HG02678 (cell line): ENCODE measurements at regions not wholly inside any gene's neighbourhood (a gene's known extent, or its start where the extent isn't known, plus 50 kb on each side); places are given as distances from the start of the nearest gene placed in this dataset.

Source experiments
- ATAC-seq: cut with Tn5 transposase; IDR thresholded peaks from one replicate; pipeline ENCODE4 v1.9.1; 2021; ENCODE audit warnings: mild to moderate bottlenecking, moderate library complexity; ENCODE audit not compliant: unreplicated experiment

DNA sequence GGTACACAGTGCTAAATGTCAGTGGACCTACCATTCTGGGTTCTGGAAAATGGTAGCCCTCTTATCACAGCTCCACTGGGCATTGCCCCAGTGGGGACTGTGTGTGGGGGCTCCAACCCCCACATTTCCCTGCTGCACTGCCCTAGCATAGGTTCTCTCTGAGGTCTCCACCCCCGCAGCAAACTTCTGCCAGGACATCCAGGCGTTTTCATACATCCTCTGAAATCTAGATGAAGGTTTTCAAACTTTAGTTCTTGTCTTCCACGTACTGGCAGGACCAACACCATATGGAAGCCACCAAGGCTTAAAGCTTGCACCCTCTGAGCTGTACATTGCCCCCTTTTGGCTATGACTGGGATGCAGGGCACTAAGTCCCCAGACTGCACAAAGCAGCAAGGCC, 788.2 kb upstream of the ALCAM start:
- no peak for ATAC-seq

GRCh38 chr3:104582092-104582491, 784.6 kb upstream of the ALCAM start:
- no peak for ATAC-seq

DNA sequence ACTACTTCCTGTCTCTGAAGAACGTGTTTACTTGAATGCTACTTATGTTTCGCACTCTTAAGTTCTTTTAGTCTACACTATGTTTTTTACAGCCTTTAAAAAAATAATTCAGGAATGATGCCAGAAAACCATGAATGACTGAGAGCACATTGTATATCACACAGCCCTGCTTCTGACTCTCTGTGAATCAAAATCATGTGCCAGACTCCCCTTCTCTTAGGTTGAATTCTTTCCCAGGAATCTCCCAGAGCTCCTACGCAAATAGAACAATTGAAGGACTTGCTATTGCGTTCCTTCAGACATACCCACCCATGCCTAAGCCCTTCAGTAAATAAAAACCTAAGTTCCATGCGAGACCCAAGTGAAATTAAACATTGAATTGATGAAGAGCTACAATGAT, 782.0 kb upstream of the ALCAM start:
- no peak for ATAC-seq

DNA sequence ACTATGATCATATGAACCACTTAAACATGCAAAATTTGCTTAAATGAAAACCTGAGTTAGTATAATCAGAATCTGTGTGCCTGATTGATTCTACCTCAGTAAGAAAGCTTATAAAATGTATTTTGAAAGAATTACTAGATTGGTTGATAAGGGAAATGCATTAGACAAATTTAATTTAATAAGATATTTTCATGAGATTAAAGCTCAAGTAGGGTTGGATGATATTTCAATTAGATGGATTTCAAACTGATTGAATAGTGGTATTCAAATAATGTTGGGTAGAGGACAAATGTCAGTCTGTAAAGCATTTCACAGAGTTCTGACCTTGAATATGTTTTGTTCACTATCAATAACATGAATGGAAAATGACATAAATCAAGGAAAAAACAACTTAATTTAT, 780.4 kb upstream of the ALCAM start:
- ATAC-seq = no peak

- no peak for ATAC-seq
Observed at GRCh38 chr3:104588442-104588841, 778.3 kb upstream of the ALCAM start.

GRCh38 chr3:104591776-104592175, 774.9 kb upstream of the ALCAM start:
- ATAC-seq = no peak

DNA sequence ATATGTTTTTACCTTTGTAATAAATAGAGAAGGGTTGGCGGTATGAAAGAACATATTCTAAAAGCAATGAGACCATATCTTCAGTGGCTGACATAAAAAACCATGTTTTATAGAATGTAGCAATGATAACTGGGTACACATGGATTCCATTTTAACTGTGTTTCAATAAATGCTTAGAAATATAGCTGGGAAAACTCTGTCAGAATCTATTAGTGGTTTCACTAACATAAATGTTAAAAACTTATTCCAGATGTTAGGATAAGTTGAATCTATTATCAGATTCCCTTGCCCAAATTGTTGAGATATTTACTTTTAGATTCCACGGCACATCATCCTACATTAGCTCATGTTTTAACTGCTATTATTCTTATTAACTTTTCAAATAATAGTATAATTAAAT, 772.2 kb upstream of the ALCAM start:
- ATAC-seq = no peak

DNA sequence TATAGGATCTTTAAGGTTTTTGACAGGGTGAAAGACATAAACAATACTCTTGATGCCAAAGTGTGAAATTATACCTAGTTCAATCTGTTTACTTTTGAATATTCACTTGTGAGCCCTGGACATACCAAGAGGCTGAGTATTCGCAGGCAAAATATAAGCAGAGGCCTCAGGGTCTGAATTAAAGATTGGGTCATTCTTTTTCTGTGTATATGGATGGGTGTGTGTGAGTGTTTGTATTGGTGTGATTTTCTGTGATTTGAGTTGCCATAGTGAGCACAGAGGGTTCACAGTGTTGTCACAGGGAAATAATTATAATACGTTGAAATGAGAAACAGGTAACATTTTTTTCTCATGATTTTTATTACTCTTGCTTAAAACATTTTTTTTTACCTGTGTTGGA, 770.7 kb upstream of the ALCAM start:
- no peak for ATAC-seq

DNA sequence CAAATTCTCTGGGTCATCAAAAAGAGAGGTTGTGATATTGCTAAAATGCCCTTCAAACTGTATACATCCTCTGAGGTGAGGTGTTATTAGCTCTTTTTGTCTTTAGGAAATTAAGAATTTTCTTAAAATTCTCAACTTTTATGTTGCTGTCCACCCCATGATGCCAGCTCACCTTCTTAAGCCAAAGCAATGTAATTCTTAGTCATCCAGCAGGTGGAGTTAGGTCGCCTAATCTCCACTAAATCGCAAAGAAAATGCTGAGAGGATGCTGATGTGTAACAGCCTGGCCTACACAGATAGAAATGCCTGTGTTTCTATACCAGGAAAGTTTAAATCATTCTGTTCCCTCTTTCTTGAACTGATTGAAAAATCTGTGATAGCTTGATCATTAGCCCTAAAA, 770.2 kb upstream of the ALCAM start:
- peak; percentile 92 for ATAC-seq

DNA sequence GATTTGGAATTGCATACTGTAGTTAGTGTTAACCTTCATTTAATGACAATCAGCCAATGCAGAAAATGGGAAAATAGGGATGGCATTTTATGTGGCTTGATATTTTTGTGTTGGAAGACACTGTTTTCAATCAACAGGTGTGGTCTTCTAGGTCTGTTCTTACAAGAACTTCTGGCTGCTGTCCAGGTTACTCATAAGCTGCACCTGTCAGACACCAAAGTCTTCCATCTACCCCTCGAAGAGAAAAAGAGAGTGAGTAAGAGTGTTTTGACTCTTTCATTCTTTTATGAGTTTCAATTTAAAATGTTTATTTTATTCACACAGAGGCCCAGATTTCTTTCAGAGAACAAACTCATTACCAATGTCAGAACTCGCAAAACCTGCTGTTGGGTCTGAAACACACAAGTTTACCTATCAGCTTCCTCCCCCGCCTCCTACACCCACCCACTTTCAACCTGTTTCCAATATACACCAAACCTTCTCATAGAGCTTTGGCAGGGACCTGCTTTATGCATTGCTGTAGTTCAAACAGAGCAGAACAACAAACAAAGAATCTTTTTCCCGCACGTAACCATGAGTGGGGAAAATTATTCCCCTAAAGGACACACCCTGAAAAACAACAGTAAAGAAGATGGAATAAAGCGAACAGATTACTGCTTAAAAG, 767.7 kb upstream of the ALCAM start:
- ATAC-seq = no peak

DNA sequence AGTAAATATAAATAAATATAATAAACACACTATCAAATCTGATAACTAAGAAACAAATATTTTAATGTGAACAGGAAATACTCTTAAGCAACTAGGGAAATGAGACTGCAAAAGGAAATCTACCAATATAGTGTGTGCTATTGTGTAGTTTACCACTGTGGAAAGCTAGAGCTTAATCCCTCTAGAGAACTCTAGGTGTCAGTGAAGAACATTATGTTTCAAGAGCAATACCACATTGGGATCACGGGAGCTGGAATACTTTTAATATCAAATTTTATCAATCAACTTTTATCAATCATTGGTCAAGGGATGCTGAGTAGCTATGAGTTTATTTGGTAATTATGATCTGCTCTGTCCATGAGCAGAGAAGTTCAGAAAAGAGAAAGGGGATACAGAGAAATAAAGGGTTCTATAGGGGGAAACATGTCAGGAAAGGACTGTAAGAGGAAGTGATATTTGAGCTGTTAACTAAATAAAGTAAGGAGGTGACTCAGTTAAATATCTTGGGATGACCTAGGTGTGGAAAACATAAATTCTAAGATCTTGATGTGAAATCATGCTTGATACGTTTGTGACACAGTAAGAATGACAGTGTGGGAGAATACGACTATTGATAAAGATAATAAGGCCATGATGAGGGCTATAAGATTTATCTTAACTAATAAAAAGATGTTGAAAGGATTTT, 762.2 kb upstream of the ALCAM start:
- no peak for ATAC-seq

DNA sequence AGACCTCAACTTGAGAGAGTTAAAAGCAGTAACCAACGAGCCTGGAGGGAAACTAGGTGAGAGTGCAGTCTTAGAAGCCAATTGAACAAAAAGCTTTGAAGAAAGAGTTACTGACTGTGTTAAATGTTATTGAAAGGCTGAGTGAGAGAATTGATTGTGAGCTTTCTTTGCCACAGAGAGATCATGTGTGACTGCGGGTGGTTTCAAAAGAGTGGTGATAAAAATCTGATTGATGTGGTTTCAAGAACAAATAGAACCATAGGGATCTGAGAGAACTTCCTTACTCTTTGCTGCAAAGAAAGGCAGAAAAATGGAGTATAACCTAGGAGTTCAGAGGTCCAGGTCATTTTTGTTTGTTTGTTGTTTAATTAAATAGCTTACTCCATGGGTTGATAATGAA, 759.9 kb upstream of the ALCAM start:
- ATAC-seq = no peak

GRCh38 chr3:104610730-104611652, 755.7 kb upstream of the ALCAM start:
- no peak for ATAC-seq

DNA sequence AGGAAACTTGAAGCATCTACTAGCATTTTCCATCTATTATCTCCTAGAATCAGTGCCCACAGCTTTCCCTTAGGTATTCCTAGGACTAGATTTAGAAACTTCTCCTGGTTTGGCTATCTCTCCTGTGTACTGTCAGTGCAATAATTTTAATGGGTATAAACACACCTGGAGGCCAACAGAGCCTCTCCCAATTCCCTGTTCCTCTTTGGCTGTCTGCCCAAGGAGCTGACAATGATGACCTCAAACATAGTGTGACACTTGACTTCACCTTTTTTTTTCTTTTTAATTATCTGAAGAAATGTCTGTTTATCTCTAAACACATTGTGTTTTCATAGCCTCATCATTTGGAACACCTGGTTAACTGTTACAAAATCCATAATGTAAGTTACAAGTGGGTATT, 754.5 kb upstream of the ALCAM start:
- no peak for ATAC-seq

GRCh38 chr3:104614564-104614963, 752.1 kb upstream of the ALCAM start:
- ATAC-seq = no peak

DNA sequence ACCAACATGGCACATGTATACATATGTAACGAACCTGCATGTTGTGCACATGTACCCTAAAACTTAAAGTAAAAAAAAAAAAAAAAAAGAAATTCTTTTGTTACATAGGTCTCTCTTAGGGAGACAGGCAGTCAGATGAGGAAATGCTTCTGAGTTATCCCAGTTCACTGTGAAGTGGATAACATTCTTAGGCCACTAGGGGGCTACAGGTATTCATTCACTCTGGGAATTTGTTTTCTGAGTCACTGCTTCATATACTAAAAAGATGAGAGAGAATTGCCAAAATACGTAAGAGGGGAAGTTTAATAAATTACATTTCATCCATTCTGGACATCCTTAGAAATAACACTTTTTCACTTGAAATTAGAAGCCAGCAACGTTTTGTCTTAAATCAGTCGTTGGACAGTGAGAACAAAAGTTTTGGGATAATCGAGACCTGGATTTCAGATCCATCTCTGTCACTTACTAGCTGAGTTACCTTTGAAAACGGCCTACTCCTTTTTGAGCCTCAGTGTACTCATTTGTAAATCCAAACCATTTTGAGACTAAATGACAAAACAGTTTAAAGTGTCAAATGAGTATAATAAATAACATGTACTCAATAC, 738.4 kb upstream of the ALCAM start:
- ATAC-seq = peak; percentile 78

GRCh38 chr3:104629038-104629437, 737.7 kb upstream of the ALCAM start:
- ATAC-seq = no peak

DNA sequence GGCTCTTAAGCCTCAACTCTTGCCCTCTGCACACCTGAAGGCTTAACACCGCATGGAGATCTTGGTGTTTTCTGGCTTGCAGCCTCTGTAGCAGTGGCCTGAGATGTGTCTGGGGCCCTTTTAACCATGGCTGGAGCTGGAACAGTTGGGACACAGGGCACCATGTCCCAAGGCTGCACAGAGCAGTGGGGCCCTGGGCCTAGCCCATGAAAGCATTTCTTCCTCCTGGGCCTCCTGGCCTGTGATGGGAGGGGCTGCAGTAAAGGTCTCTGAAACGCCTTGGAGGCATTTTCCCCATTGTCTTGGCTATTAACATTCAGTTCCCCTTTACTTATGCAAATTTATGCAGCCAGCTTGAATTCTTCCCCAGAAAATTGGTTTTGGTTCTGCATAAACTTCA, 735.5 kb upstream of the ALCAM start:
- no peak for ATAC-seq

GRCh38 chr3:104632521-104632920, 734.2 kb upstream of the ALCAM start:
- ATAC-seq = no peak

DNA sequence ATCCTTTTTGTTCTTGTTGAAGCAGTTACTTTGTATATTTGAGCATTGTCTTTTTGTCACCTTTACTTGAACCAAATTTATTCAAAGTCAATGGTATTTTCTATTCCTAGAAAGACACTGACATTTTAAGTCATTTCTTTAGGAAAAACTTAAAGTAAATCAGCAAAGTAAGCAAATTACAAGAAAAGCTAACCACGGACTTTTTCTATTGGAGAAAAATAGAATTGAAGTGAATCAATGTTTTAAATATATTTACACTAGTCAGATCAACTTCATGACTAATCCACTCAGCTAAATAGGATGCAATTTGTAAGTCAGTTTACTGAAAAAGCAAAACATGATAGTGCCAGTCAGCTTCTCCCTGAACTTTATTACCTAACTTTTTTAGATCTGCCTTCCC, 733.8 kb upstream of the ALCAM start:
- no peak for ATAC-seq

GRCh38 chr3:104635872-104636580, 730.7 kb upstream of the ALCAM start:
- no peak for ATAC-seq
